Neutrophil (primary cell): ENCODE measurements at regions not wholly inside any gene's neighbourhood (a gene's known extent, or its start where the extent isn't known, plus 50 kb on each side); places are given as distances from the start of the nearest gene placed in this dataset.

Experiments
- H3K27ac ChIP-seq: fragments of 200-600 bp; sonication (generic); 2 replicates; pipeline ENCODE4 v1.5.1; 2016; ENCODE audit warnings: mild to moderate bottlenecking, moderate library complexity
- H3K27me3 ChIP-seq: fragments of 200-600 bp; sonication (generic); 2 replicates; pipeline ENCODE4 v1.6.0; 2016; ENCODE audit warnings: mild to moderate bottlenecking
- H3K36me3 ChIP-seq: fragments of 200-600 bp; sonication (generic); 2 replicates; pipeline ENCODE4 v1.5.1; 2017
- H3K4me1 ChIP-seq, 2 experiments: fragments of 200-600 bp in 1 of 2; sonication (generic) in 1 of 2; 1 replicate in 1 of 2; 2 replicates in 1 of 2; pipeline versions ENCODE4 v1.5.1 to v1.6.1; 2013 to 2016; ENCODE audit warnings: low read depth in 1 of 2, low read length in 1 of 2, mild to moderate bottlenecking in 1 of 2, moderate library complexity in 1 of 2; ENCODE audit not compliant: control insufficient read depth in 1 of 2, insufficient read depth in 1 of 2
- H3K4me3 ChIP-seq, 2 experiments: fragments of 200-600 bp in 1 of 2; sonication (generic) in 1 of 2; 1 replicate in 1 of 2; 2 replicates in 1 of 2; pipeline ENCODE4 v1.5.1; 2013 to 2016; ENCODE audit warnings: low read depth in 1 of 2, low read length in 1 of 2, mild to moderate bottlenecking in 1 of 2, moderate library complexity in 1 of 2
- H3K9me3 ChIP-seq: fragments of 200-600 bp; sonication (generic); 2 replicates; pipeline ENCODE4 v1.5.1; 2016
- CTCF ChIP-seq: fragments of 200-600 bp; sonication (generic); IDR thresholded peaks from 2 replicates; pipeline ENCODE4 v1.5.1; 2016; ENCODE audit warnings: antibody characterized with exemption

GRCh38 chr1:101547357-101547756 is 310.5 kb downstream of the S1PR1 start:
- H3K9me3 ChIP-seq, result no peaks in the 10 kb centered on the region
- no peak overlapping the region for H3K27ac ChIP-seq
- no peak overlapping the region for H3K4me3 ChIP-seq
- no peaks in the 10 kb centered on the region for H3K27me3 ChIP-seq
- H3K36me3 ChIP-seq, result no peaks in the 10 kb centered on the region
- TF ChIP-seq CTCF, result no peak
- H3K4me1 ChIP-seq, result no peaks in the 10 kb centered on the region

GRCh38 chr1:101548376-101548775 is 311.6 kb downstream of the S1PR1 start:
- Histone ChIP-seq H3K4me3 (no peak overlapping the region), H3K27me3 (no peaks in the 10 kb centered on the region), H3K36me3 (no peaks in the 10 kb centered on the region), H3K9me3 (no peaks in the 10 kb centered on the region), H3K27ac (no peak overlapping the region), H3K4me1 (no peaks in the 10 kb centered on the region)
- TF ChIP-seq CTCF, result no peak

DNA sequence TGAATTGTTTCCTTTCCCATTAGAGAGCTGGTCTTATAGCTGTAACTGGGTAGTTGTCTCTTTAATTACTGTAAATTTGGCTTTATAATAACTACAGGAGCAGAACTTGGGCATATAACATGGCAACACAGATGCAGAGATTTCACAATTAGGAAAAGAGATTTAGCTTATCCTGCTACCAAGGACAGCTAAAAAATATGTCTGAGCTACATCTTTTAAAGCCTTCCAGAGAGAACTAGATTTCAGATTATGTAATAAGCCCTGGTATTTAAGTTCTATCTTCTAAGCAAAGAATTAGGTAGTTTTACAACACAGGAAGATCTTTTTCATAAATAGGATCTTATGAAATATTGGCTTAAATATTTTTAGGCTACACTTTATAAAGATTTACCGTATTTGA is 313.8 kb downstream of the S1PR1 start:
- Histone ChIP-seq H3K4me1 (no peaks in the 10 kb centered on the region), H3K27me3 (no peaks in the 10 kb centered on the region), H3K27ac (no peak overlapping the region), H3K9me3 (no peaks in the 10 kb centered on the region), H3K36me3 (no peaks in the 10 kb centered on the region), H3K4me3 (no peak overlapping the region)
- no peak for TF ChIP-seq CTCF

- Histone ChIP-seq H3K4me3 (no peak overlapping the region), H3K36me3 (no peaks in the 10 kb centered on the region), H3K27me3 (no peaks in the 10 kb centered on the region), H3K9me3 (no peaks in the 10 kb centered on the region), H3K4me1 (no peaks in the 10 kb centered on the region), H3K27ac (no peak overlapping the region)
- TF ChIP-seq CTCF, result no peak
These were observed 330.2 kb downstream of the S1PR1 start for GRCh38 chr1:101566883-101567538.

DNA sequence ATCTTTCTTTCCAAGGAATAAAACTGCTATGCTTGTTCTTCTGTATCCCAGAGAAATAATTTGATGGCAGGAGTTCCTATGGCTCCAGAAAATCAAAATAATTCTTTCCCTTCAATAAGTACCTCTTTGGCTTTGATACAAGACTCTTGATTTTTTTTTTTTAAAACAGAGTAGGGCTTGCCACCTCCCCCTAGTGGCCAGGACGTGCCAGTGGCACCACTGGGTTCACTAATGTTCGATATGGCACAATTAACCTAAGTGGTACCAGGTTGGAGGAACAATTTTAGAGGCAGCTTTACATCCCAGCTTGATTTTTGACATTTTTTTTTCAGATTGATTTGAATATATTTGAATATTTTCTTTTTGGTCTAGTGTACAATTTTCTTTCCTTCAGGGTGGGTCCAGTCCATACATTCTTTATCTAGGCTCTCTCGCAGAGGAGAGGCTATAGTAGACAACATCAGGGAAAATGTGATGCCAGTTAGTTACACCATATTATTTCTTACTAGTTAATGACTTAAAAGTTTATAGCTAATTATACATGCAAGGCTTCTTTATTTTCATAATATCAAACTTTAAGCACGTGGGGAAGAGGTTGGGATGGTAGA is 330.9 kb downstream of the S1PR1 start:
- Histone ChIP-seq H3K36me3 (no peaks in the 10 kb centered on the region), H3K27me3 (no peaks in the 10 kb centered on the region), H3K4me3 (no peak overlapping the region), H3K9me3 (no peaks in the 10 kb centered on the region), H3K4me1 (no peaks in the 10 kb centered on the region), H3K27ac (no peak overlapping the region)
- TF ChIP-seq CTCF, result peak; percentile 10
